MM.1S (cell line): ENCODE measurements at regions not wholly inside any gene's neighbourhood (a gene's known extent, or its start where the extent isn't known, plus 50 kb on each side); places are given as distances from the start of the nearest gene placed in this dataset.

Experiments
- CTCF ChIP-seq: fragments of 300-600 bp; sonication (generic); IDR thresholded peaks from 2 replicates; pipeline ENCODE4 v1.5.1; 2016; ENCODE audit warnings: antibody characterized with exemption, low read length, mixed read lengths
- EZH2 ChIP-seq: fragments of 300-600 bp; sonication (generic); optimal IDR thresholded peaks from 2 replicates; pipeline ENCODE3; 2017; ENCODE audit warnings: low read depth, mild to moderate bottlenecking, antibody characterized with exemption, low read length, mixed read lengths
- EZH2phosphoT487 ChIP-seq: fragments of 300-600 bp; sonication (generic); IDR thresholded peaks from 2 replicates; pipeline ENCODE4 v1.6.1; 2018; ENCODE audit warnings: antibody characterized with exemption, low read length

GRCh38 chr4:28232951-28233350 is 1372.3 kb downstream of the STIM2 start:
- TF ChIP-seq CTCF, result no peak
- no peak for TF ChIP-seq EZH2
- TF ChIP-seq EZH2phosphoT487, result no peak
